Hepatocyte (in vitro differentiated cells): ENCODE measurements at regions not wholly inside any gene's neighbourhood (a gene's known extent, or its start where the extent isn't known, plus 50 kb on each side); places are given as distances from the start of the nearest gene placed in this dataset.

ENCODE experiments used
- DNase-seq: peaks from one replicate; pipeline ENCODE4 v3.0.0-alpha.2; 2016; ENCODE audit warnings: low spot score
- H2AFZ ChIP-seq: fragments of 200-600 bp; sonication (generic); 2 replicates; pipeline ENCODE4 v1.6.0; 2016; ENCODE audit warnings: antibody characterized with exemption, mild to moderate bottlenecking
- H3K27ac ChIP-seq: fragments of 200-600 bp; sonication (generic); 2 replicates; pipeline ENCODE4 v1.5.1; 2016; ENCODE audit warnings: mild to moderate bottlenecking
- H3K27me3 ChIP-seq: fragments of 200-600 bp; sonication (generic); 2 replicates; pipeline ENCODE4 v1.6.1; 2016
- H3K36me3 ChIP-seq: fragments of 200-600 bp; sonication (generic); replicated peaks from 2 replicates; pipeline ENCODE4 v1.5.1; 2016; ENCODE audit warnings: low read depth; ENCODE audit not compliant: insufficient read depth
- H3K4me1 ChIP-seq: fragments of 200-600 bp; sonication (generic); 2 replicates; pipeline ENCODE4 v1.5.1; 2016; ENCODE audit warnings: mild to moderate bottlenecking, moderate library complexity; ENCODE audit not compliant: insufficient read depth
- H3K4me2 ChIP-seq: fragments of 200-600 bp; sonication (generic); 2 replicates; pipeline ENCODE4 v1.6.0; 2016
- H3K4me3 ChIP-seq: fragments of 200-600 bp; sonication (generic); 2 replicates; pipeline ENCODE4 v1.5.1; 2016; ENCODE audit warnings: mild to moderate bottlenecking
- H3K79me2 ChIP-seq: fragments of 200-600 bp; sonication (generic); 2 replicates; pipeline ENCODE4 v1.6.0; 2017; ENCODE audit warnings: mild to moderate bottlenecking
- H3K9me2 ChIP-seq: fragments of 200-600 bp; sonication (generic); replicated peaks from 2 replicates; pipeline ENCODE4 v1.6.0; 2017; ENCODE audit warnings: mild to moderate bottlenecking; ENCODE audit not compliant: insufficient read depth
- H3K9me3 ChIP-seq: fragments of 200-600 bp; sonication (generic); 2 replicates; pipeline ENCODE4 v1.5.1; 2016; ENCODE audit warnings: low read depth, mild to moderate bottlenecking
- H4K20me1 ChIP-seq: fragments of 200-600 bp; sonication (generic); 2 replicates; pipeline ENCODE4 v1.6.0; 2016; ENCODE audit warnings: mild to moderate bottlenecking; ENCODE audit not compliant: insufficient read depth, poor library complexity, severe bottlenecking
- CTCF ChIP-seq: fragments of 200-600 bp; sonication (generic); IDR thresholded peaks from 2 replicates; pipeline ENCODE4 v1.5.1; 2016; ENCODE audit warnings: antibody characterized with exemption, mild to moderate bottlenecking; ENCODE audit not compliant: poor library complexity
- EZH2 ChIP-seq: fragments of 200-600 bp; sonication (generic); IDR thresholded peaks from 2 replicates; pipeline ENCODE4 v1.6.1; 2016; ENCODE audit warnings: antibody characterized with exemption, mild to moderate bottlenecking, borderline replicate concordance
- EZH2phosphoT487 ChIP-seq: fragments of 200-600 bp; sonication (generic); IDR thresholded peaks from one replicate; pipeline ENCODE4 v1.6.1; 2018; ENCODE audit warnings: antibody characterized with exemption, mild to moderate bottlenecking, low read depth, moderate library complexity; ENCODE audit not compliant: unreplicated experiment, severe bottlenecking
- WGBS: methylation state at CpG from one replicate; pipeline ENCODE4 v1.1.6; 2016; ENCODE audit warnings: low lambda C conversion rate; ENCODE audit errors: missing lambda C conversion rate; 5-methylcytosine and 5-hydroxymethylcytosine counted together

GRCh38 chr7:1364906-1365570 lies 94.2 kb downstream of the MICALL2 start:
- peaks cover 11% of the 10 kb centered on the region for H3K4me1 ChIP-seq
- no peak overlapping the region for H3K27ac ChIP-seq
- H3K4me2 ChIP-seq = no peak overlapping the region
- H4K20me1 ChIP-seq = no peaks in the 10 kb centered on the region
- H3K27me3 ChIP-seq = peaks cover 28% of the 10 kb centered on the region
- H3K36me3 ChIP-seq = no peaks in the 10 kb centered on the region
- DNase-seq = no peak
- H2AFZ ChIP-seq = no peak overlapping the region
- no peak overlapping the region for H3K4me3 ChIP-seq
- H3K9me2 ChIP-seq = no peaks in the 10 kb centered on the region
- no peaks in the 10 kb centered on the region for H3K9me3 ChIP-seq
- no peaks in the 10 kb centered on the region for H3K79me2 ChIP-seq
- 90% methylated on average over 13 of the region's 13 CpGs for WGBS
- TF ChIP-seq EZH2phosphoT487 (no peak), CTCF (no peak), EZH2 (no peak)

- no peaks in the 10 kb centered on the region for H3K36me3 ChIP-seq
- H3K9me2 ChIP-seq = no peaks in the 10 kb centered on the region
- no peaks in the 10 kb centered on the region for H3K9me3 ChIP-seq
- no peak overlapping the region for H3K4me2 ChIP-seq
- 84% methylated on average over 7 of the region's 7 CpGs for WGBS
- DNase-seq = no peak
- no peak overlapping the region for H3K27ac ChIP-seq
- no peaks in the 10 kb centered on the region for H4K20me1 ChIP-seq
- no peak overlapping the region for H3K4me3 ChIP-seq
- H3K4me1 ChIP-seq = peaks cover 11% of the 10 kb centered on the region
- TF ChIP-seq EZH2 (no peak), EZH2phosphoT487 (no peak), CTCF (no peak)
- no peak overlapping the region for H2AFZ ChIP-seq
- peaks cover 36% of the 10 kb centered on the region for H3K27me3 ChIP-seq
- H3K79me2 ChIP-seq = no peaks in the 10 kb centered on the region
Measured at GRCh38 chr7:1365846-1366245, 93.4 kb downstream of the MICALL2 start.

- WGBS = 67% methylated on average over 12 of the region's 13 CpGs
- Histone ChIP-seq H3K36me3 (no peaks in the 10 kb centered on the region), H3K27ac (peak overlapping the region; percentile 43), H3K9me2 (no peaks in the 10 kb centered on the region), H4K20me1 (no peaks in the 10 kb centered on the region), H3K4me1 (peaks cover 11% of the 10 kb centered on the region), H3K4me2 (no peak overlapping the region), H2AFZ (no peak overlapping the region), H3K79me2 (no peaks in the 10 kb centered on the region), H3K4me3 (no peak overlapping the region), H3K27me3 (peaks cover 42% of the 10 kb centered on the region), H3K9me3 (no peaks in the 10 kb centered on the region)
- TF ChIP-seq EZH2phosphoT487 (no peak), CTCF (no peak), EZH2 (no peak)
- no peak for DNase-seq
Measured at GRCh38 chr7:1366801-1367405, 92.4 kb downstream of the MICALL2 start.
